B cell (primary cell): ENCODE measurements at regions not wholly inside any gene's neighbourhood (a gene's known extent, or its start where the extent isn't known, plus 50 kb on each side); places are given as distances from the start of the nearest gene placed in this dataset.
"Not testable (repeated sequence)": the region's sequence is repeated elsewhere in the genome, so short reads cannot be mapped to it uniquely, and the experiment has no call there.

Experiments used
- ATAC-seq: fragments of 200-7000 bp; cut with Tn5 transposase; one replicate; pipeline ENCODE4 v1.10.0; 2021; ENCODE audit warnings: low read depth, mild to moderate bottlenecking, moderate number of reproducible peaks, moderate library complexity
- CTCF ChIA-PET: fragments of 350-600 bp; sonication (Branson Sonifier 250); formaldehyde crosslinking; loops from one replicate; lab custom pipeline; 2021; ENCODE audit warnings: antibody characterized with exemption, inconsistent platforms; lab: Charles Lee
- POLR2A ChIA-PET: fragments of 350-600 bp; sonication (Branson Sonifier 250); formaldehyde crosslinking; loops from one replicate; lab custom pipeline; 2021; ENCODE audit warnings: antibody characterized with exemption; lab: Charles Lee
- DNase-seq: peaks from one replicate; pipeline ENCODE4 v3.0.0; 2013
- H2AFZ ChIP-seq: 2 replicates; pipeline ENCODE4 v1.6.1; 2012; ENCODE audit warnings: mild to moderate bottlenecking, low read depth, low read length; ENCODE audit not compliant: insufficient read depth, poor library complexity, severe bottlenecking
- H3K27ac ChIP-seq, 2 donors: 1 replicate in 1 of 2; 2 replicates in 1 of 2; pipeline ENCODE4 v1.5.1; 2012 to 2013; ENCODE audit warnings: low read length in 2 of 2, mild to moderate bottlenecking in 2 of 2, moderate library complexity in 1 of 2
- H3K27me3 ChIP-seq, 4 experiments: fragments of 200-600 bp in 1 of 4; sonication (generic) in 1 of 4; replicated peaks in 1 of 4; 1 replicate in 2 of 4; 2 replicates in 2 of 4; pipeline versions ENCODE4 v1.6.1 to v1.7.0; 2013 to 2016; ENCODE audit warnings: low read length in 3 of 4, mild to moderate bottlenecking in 2 of 4, mixed read lengths in 1 of 4, moderate library complexity in 1 of 4; ENCODE audit not compliant: insufficient read depth in 4 of 4, control insufficient read depth in 3 of 4; ENCODE audit errors: control extremely low read depth in 1 of 4
- H3K36me3 ChIP-seq, 2 experiments: replicated peaks in 1 of 2; 1 replicate in 1 of 2; 2 replicates in 1 of 2; pipeline versions ENCODE4 v1.6.1 to v1.7.1; 2013; ENCODE audit warnings: low read length in 1 of 2; ENCODE audit not compliant: insufficient read depth in 2 of 2, control insufficient read depth in 1 of 2; ENCODE audit errors: control extremely low read depth in 1 of 2, extremely low read depth in 1 of 2
- H3K4me1 ChIP-seq, 2 donors: fragments of 200-600 bp in 1 of 2; sonication (generic) in 1 of 2; 1 replicate in 1 of 2; 2 replicates in 1 of 2; pipeline versions ENCODE4 v1.5.1 to v1.6.1; 2013 to 2017; ENCODE audit warnings: low read length in 2 of 2; ENCODE audit not compliant: control insufficient read depth in 2 of 2, insufficient read depth in 2 of 2
- H3K4me2 ChIP-seq: replicated peaks from 2 replicates; pipeline ENCODE3; 2012; ENCODE audit warnings: mild to moderate bottlenecking, low read depth, low read length; ENCODE audit not compliant: poor library complexity, severe bottlenecking
- H3K4me3 ChIP-seq, 5 experiments: fragments of 200-600 bp in 1 of 5; sonication (generic) in 1 of 5; 1 replicate in 3 of 5; 2 replicates in 2 of 5; pipeline versions ENCODE4 v1.5.1 to v1.7.0; 2011 to 2016; ENCODE audit warnings: low read length in 4 of 5, mild to moderate bottlenecking in 4 of 5, low read depth in 2 of 5, control low read depth in 1 of 5, moderate library complexity in 1 of 5; ENCODE audit not compliant: insufficient read depth in 1 of 5; ENCODE audit errors: control extremely low read depth in 1 of 5, extremely low read depth in 1 of 5
- H3K79me2 ChIP-seq: fragments of 200-600 bp; sonication (generic); one replicate; pipeline ENCODE4 v1.6.0; 2016; ENCODE audit warnings: low read length; ENCODE audit not compliant: control insufficient read depth, insufficient read depth
- H3K9ac ChIP-seq: fragments of 200-600 bp; sonication (generic); 2 replicates; pipeline ENCODE4 v1.6.1; 2017; ENCODE audit warnings: mild to moderate bottlenecking, low read length, moderate library complexity
- H3K9me3 ChIP-seq, 3 donors: one replicate each; pipeline versions ENCODE4 v1.6.1 to v1.7.1; 2013; ENCODE audit warnings: low read length in 2 of 3; ENCODE audit not compliant: control insufficient read depth in 2 of 3, insufficient read depth in 1 of 3; ENCODE audit errors: control extremely low read depth in 1 of 3
- H4K20me1 ChIP-seq: 2 replicates; pipeline ENCODE4 v1.6.0; 2012; ENCODE audit warnings: mild to moderate bottlenecking, low read length; ENCODE audit not compliant: insufficient read depth, control insufficient read depth, poor library complexity, severe bottlenecking
- H3K27ac Mint-ChIP-seq: one replicate; pipeline ENCODE4 v1.8.0; 2021; ENCODE audit warnings: mixed read lengths
- H3K27me3 Mint-ChIP-seq: one replicate; pipeline ENCODE4 v1.8.0; 2021; ENCODE audit warnings: mixed read lengths
- H3K4me1 Mint-ChIP-seq: one replicate; pipeline ENCODE4 v1.8.0; 2021; ENCODE audit warnings: mixed read lengths
- H3K4me3 Mint-ChIP-seq: one replicate; pipeline ENCODE4 v1.8.0; 2021; ENCODE audit warnings: mixed read lengths
- H3K9me3 Mint-ChIP-seq: one replicate; pipeline ENCODE4 v1.8.0; 2022; ENCODE audit warnings: mixed read lengths; ENCODE audit not compliant: insufficient read depth
- EZH2 ChIP-seq: IDR thresholded peaks from 2 replicates; pipeline ENCODE4 v1.6.1; 2012; ENCODE audit warnings: borderline replicate concordance, low read depth, mild to moderate bottlenecking, moderate library complexity, low read length; ENCODE audit not compliant: insufficient read depth, poor library complexity, severe bottlenecking
- WGBS: methylation state at CpG from one replicate; pipeline ENCODE4 v1.1.5; 2013; ENCODE audit warnings: missing lambda C conversion rate; ENCODE audit not compliant: insufficient coverage; 5-methylcytosine and 5-hydroxymethylcytosine counted together
- intact Hi-C: fragments of 100-400 bp; cut with micrococcal nuclease; formaldehyde crosslinking; loops from one replicate; pipeline ENCODE4 v1.10.0; 2022
- TF ChIP-seq, protein P1 (sequence below): fragments of 200-600 bp; IDR thresholded peaks from one replicate; pipeline ENCODE4 v1.8.0; 2022; ENCODE audit warnings: antibody characterized with exemption, mild to moderate bottlenecking

DNA sequence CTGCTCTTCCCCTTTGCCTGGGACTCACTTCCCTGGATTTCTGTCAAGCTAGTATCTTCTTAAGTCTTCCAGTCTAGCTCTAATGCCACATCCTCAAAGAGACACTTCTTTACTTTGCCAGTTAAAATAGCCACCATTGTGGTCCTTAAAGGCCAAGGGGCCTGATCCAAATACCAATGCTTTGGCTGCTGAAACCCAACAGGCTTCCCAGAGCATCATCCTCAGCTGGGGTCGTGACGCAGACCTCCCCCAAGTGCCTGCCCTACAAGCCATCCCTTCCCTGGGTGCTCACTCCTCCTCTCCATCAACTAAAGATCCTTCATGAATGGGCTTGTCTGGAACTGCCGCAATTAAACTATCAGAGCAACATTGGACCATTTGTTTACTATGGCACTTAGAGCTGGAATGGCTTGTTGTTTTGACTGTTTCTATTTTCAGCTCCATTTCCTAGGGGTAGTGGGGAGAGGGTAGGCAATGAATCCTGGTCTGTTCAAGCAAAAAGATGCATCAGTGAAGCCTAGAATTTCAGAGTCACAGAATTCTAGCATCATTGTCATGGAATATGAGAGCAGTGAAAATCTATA lies 79.6 kb upstream of the SIRPA start:
- H3K4me3 ChIP-seq, result no peak overlapping the region
- H2AFZ ChIP-seq, result no peak overlapping the region
- TF ChIP-seq, protein P1, sequence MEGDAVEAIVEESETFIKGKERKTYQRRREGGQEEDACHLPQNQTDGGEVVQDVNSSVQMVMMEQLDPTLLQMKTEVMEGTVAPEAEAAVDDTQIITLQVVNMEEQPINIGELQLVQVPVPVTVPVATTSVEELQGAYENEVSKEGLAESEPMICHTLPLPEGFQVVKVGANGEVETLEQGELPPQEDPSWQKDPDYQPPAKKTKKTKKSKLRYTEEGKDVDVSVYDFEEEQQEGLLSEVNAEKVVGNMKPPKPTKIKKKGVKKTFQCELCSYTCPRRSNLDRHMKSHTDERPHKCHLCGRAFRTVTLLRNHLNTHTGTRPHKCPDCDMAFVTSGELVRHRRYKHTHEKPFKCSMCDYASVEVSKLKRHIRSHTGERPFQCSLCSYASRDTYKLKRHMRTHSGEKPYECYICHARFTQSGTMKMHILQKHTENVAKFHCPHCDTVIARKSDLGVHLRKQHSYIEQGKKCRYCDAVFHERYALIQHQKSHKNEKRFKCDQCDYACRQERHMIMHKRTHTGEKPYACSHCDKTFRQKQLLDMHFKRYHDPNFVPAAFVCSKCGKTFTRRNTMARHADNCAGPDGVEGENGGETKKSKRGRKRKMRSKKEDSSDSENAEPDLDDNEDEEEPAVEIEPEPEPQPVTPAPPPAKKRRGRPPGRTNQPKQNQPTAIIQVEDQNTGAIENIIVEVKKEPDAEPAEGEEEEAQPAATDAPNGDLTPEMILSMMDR, result no peak
- TF ChIP-seq EZH2, result no peak
- H3K27ac ChIP-seq, result no peak overlapping the region
- ChIA-PET CTCF (no interaction called here), POLR2A (no interaction called here)
- Mint-ChIP-seq H3K27ac (no peak overlapping the region), H3K27me3 (peaks cover 13% of the 10 kb centered on the region), H3K4me1 (peaks cover 49% of the 10 kb centered on the region), H3K9me3 (no peaks in the 10 kb centered on the region), H3K4me3 (no peak overlapping the region)
- H4K20me1 ChIP-seq, result no peaks in the 10 kb centered on the region
- H3K27me3 ChIP-seq, result peaks cover 0 to 5% (median 0%) of the 10 kb centered on the region in 4 experiments
- H3K9me3 ChIP-seq, result peaks cover 0 to 1% (median 0%) of the 10 kb centered on the region in 3 donors
- no peaks in the 10 kb centered on the region for H3K36me3 ChIP-seq
- H3K9ac ChIP-seq, result no peak overlapping the region
- peaks cover 35 to 39% of the 10 kb centered on the region in 2 donors for H3K4me1 ChIP-seq
- DNase-seq (no peak), ATAC-seq (no peak)
- intact Hi-C loops, result no loop called here
- no peak overlapping the region for H3K4me2 ChIP-seq
- H3K79me2 ChIP-seq, result no peaks in the 10 kb centered on the region
- 100% methylated on average over 2 of the region's 3 CpGs for WGBS

DNA sequence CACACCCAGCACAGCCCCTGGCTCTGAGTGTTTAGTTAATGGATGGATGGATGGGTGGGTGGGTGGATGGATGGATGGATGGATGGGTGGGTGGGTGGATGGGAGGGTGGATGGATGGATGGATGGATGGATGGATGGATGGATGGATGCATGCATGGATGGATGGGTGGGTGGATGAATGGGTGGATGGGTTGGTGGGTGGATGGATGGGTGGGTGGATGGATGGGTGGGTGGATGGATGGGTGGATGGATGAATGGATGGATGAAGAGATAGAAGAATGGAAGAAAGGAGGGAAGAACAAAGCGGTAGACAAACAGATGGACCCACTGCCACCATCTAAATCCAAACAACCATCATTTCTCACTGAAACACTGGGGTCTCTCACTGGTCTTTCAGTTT lies 80.3 kb upstream of the SIRPA start:
- H3K27ac ChIP-seq, POLR2A ChIA-PET, H2AFZ ChIP-seq, H3K27me3 Mint-ChIP-seq, H3K27ac Mint-ChIP-seq, H3K4me3 ChIP-seq, DNase-seq, H3K27me3 ChIP-seq, H4K20me1 ChIP-seq, CTCF ChIA-PET, H3K4me3 Mint-ChIP-seq, H3K9me3 ChIP-seq, H3K36me3 ChIP-seq, H3K4me2 ChIP-seq, H3K9me3 Mint-ChIP-seq, intact Hi-C loops, H3K79me2 ChIP-seq, ATAC-seq, H3K9ac ChIP-seq: not testable (repeated sequence)
- peaks cover 52% of the 10 kb centered on the region for H3K4me1 Mint-ChIP-seq
- peaks cover 36 to 41% of the 10 kb centered on the region in 2 donors for H3K4me1 ChIP-seq
- whole genome bisulfite sequencing, result no CpG with 5 or more reads among the region's 1 CpG
